ENCODE measurements at regions not wholly inside any gene's neighbourhood (a gene's known extent, or its start where the extent isn't known, plus 50 kb on each side); places are given as distances from the start of the nearest gene placed in this dataset.
"Not testable (repeated sequence)": the region's sequence is repeated elsewhere in the genome, so short reads cannot be mapped to it uniquely, and the experiment has no call there.

DNA sequence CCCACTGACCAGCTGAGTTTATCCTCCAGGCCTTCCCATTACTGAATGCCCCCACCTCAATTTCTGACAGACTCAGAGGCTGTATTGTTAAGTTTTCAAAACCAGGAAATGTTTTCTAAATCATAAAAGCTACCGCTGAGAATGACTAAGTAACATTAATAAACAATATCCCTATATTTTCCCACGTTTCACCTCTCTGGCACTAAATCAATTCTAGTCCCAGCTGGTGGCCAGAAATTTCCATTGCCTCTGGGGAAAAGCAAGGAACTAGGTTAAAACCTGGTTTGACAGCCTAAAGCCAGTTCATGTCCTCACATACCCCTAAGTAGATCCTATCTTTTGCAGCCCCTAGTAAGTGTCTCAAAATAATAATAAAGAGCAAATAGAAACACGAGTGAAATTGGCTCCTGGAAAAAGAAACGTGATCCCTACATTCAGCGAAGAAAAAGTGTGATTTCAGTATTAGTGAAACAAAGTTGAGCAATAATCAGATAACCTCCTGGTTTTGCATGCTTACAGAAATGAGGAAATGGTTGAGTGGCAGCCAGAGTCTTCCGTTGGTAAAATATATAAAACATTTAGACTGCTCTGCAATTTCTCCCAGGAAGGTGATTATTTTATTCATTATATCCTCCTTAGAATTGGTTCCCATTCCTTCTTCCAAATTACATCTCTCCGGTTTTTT is 110.9 kb downstream of the ESM1 start:
- DNase-seq = no peak
- TF ChIP-seq GATA1 (IDR thresholded peaks at IDR 0.05; ENCODE audit: low read depth, low read length) = no peak
- no peak for TF ChIP-seq POLR2A (IDR thresholded peaks at IDR 0.05; ENCODE audit: low read length)

- TF ChIP-seq POLR2A (IDR thresholded peaks at IDR 0.05; ENCODE audit: low read length) = no peak
- no peak for TF ChIP-seq GATA1 (IDR thresholded peaks at IDR 0.05; ENCODE audit: low read depth, low read length)
- DNase-seq = no peak
These were observed 111.7 kb downstream of the ESM1 start for GRCh38 chr5:54873691-54874090.

DNA sequence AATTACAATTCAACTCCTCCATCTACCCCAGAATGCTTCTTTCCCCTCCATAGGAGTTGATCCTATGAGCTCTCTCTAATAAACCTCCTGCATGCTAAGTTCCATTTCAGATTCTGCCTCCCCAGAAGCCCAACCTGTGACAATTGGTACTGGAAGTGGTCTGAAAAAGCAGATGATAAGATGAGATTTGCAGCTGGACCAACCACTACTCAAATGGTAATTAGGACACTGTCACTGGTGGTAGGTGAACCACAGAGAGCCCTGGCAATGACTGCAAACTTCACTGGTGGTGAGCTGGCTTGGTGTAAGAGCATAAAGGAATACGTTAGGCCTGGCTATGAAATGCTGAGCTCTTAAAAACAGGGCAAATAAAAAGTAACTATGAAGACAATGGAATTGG is 112.6 kb downstream of the ESM1 start:
- TF ChIP-seq GATA1 (IDR thresholded peaks at IDR 0.05; ENCODE audit: low read depth, low read length) = no peak
- DNase-seq = no peak

GRCh38 chr5:54870271-54870670 is 115.1 kb downstream of the ESM1 start:
- no peak for DNase-seq
- no peak for TF ChIP-seq GATA1 (IDR thresholded peaks at IDR 0.05; ENCODE audit: low read depth, low read length)
- TF ChIP-seq POLR2A (IDR thresholded peaks at IDR 0.05; ENCODE audit: low read length) = no peak

- no peak for DNase-seq
- TF ChIP-seq GATA1 (IDR thresholded peaks at IDR 0.05; ENCODE audit: low read depth, low read length) = no peak
- no peak for TF ChIP-seq POLR2A (IDR thresholded peaks at IDR 0.05; ENCODE audit: low read length)
These were observed 115.7 kb downstream of the ESM1 start for GRCh38 chr5:54869691-54870090.

DNA sequence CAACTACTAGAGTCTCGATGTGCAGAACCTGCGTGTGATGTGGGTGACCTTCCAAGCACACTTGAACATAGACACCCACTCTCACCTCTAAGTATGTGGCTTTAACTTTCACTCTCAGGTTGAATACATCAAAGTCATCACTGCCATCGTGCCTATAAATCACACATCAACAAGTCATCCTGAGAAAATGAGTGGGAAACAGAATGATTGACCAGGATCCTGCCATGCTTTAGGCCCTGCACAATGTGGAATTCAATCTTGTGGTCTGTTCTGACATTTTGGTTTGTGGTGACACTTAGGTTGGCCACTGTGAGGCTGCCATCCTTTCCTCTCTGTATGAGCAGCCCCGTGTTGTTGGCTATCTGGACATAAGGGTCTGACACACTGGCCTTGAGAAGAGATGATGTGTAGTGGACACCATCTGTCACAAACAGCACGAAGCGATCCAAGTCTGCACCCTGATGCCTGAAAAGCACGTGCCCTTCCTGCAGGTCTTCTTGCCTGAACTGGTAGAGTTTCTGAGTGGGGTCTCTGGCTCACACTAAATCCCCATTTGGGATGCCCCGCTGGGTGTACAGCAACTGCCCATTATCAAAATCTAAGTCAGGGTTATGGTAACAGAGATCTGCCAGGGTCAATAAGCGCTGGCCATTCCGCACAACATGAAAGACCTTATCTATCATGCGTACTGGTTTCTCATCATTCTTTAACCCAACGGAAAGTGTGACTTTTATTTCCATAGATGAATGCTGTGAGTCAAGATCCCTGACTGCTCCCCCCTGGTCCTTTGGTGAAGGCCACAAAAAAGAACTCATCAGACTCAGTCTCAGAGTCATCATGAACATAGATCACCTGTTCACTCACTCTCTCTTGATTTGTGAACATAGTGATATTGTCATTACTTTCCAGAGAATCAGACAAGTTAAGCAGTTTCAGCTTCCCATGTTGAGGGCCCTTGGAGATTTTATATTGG is 116.6 kb downstream of the ESM1 start:
- no peak for DNase-seq

GRCh38 chr5:54867310-54867944 is 118.0 kb downstream of the ESM1 start:
- peak; percentile 57 to 68 for DNase-seq
- no peak for TF ChIP-seq POLR2A (IDR thresholded peaks at IDR 0.05; ENCODE audit: low read length)
- no peak for TF ChIP-seq GATA1 (IDR thresholded peaks at IDR 0.05; ENCODE audit: low read depth, low read length)

More for the DNA sequence above, 116.6 kb downstream of the ESM1 start:
- no peak for TF ChIP-seq POLR2A (IDR thresholded peaks at IDR 0.05; ENCODE audit: low read length)
- TF ChIP-seq GATA1 (IDR thresholded peaks at IDR 0.05; ENCODE audit: low read depth, low read length) = no peak

GRCh38 chr5:54864911-54865515 is 120.4 kb downstream of the ESM1 start:
- DNase-seq = not testable (repeated sequence)

DNA sequence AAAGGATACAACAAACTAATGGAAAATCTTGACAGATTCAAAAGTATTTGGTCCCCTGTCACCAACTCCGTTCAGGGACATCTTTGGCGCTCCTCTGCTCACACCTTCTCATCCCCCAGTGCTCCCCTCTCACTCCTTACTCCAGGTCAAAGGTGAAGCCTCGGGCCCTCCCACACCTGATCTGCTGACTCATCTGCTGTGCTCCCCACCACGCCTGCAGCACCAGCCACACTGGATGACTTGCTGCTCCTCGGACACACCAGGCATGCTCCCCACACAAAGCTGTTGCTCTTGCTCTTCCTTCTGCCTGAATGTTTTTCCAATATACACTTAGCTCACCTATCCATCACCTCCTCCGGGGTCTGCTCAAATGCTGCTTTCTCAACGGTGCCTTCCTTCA is 123.4 kb downstream of the ESM1 start:
- TF ChIP-seq GATA1 (IDR thresholded peaks at IDR 0.05; ENCODE audit: low read depth, low read length) (no peak), POLR2A (IDR thresholded peaks at IDR 0.05; ENCODE audit: low read length) (no peak)
- DNase-seq = no peak

GRCh38 chr5:54861212-54861894 is 124.0 kb downstream of the ESM1 start:
- DNase-seq = no peak
- TF ChIP-seq POLR2A (IDR thresholded peaks at IDR 0.05; ENCODE audit: low read length) (no peak), GATA1 (IDR thresholded peaks at IDR 0.05; ENCODE audit: low read depth, low read length) (no peak)

DNA sequence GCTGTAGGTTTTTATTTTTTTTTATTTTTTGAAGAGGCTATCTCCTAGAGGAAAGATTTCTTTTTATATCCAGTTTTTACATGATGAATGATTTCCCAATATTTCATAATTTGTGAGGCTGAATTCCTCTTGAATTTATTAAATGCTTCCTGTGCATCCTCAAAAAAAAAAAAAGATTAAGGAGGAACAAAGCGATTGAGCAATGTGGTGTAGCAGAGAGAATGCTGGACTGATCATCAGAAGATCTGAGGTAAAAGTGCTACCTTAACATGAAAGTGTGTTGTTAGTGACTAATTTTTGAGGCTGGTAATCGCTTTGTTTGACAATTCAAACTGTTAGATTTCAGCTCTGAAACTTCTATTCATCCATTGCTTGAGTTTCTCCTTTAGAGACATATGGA is 125.1 kb downstream of the ESM1 start:
- no peak for DNase-seq
- TF ChIP-seq POLR2A (IDR thresholded peaks at IDR 0.05; ENCODE audit: low read length) = no peak

- no peak for DNase-seq
- TF ChIP-seq POLR2A (IDR thresholded peaks at IDR 0.05; ENCODE audit: low read length) (no peak), GATA1 (IDR thresholded peaks at IDR 0.05; ENCODE audit: low read depth, low read length) (no peak)
These were observed 126.1 kb downstream of the ESM1 start for GRCh38 chr5:54859316-54859715.

DNA sequence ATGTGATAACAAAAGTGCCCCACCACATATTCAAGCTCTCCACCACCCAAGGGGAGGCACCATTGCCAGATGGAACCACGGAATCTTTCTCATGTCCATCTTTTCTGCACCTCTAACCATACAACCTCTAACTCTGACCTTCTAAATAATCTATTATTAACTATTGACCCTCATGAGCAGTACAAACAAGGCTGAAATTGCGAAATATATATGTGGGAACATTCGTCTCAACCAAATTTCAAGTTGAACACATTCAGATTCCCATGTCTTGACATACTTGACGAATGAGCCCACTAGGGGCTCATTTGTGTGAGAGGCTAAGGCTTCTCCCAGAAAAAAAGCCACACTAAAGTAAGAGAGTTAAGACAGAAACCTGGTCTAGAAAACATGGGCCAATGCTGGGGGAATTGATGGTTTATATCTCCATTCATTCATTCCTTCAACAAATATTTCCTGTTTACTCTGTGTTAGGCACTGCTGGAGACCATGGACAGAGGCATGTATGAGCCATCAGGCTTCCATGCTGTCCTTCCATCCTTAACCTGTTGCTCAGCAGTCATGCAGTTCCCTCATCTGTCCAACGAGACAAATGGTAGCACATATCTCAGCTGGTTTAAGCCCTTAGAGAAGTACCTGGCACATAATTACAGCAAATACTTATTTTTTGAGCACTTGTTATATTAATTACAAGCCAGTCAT is 130.4 kb downstream of the ESM1 start:
- no peak for TF ChIP-seq POLR2A (IDR thresholded peaks at IDR 0.05; ENCODE audit: low read length)
- TF ChIP-seq GATA1 (IDR thresholded peaks at IDR 0.05; ENCODE audit: low read depth, low read length) = no peak
- no peak for DNase-seq
